Calu3 (cell line): ENCODE measurements at regions not wholly inside any gene's neighbourhood (a gene's known extent, or its start where the extent isn't known, plus 50 kb on each side); places are given as distances from the start of the nearest gene placed in this dataset.

ENCODE experiments used
- BruUV-seq: library from RNA; stranded (reverse); fragments of 400-500 nt; replicated peaks from 2 replicates; lab custom pipeline; 2021; lab: Mats Ljungman, UMichigan
- CTCF ChIA-PET: fragments of 300-600 bp; sonication (Branson Sonifier 250); formaldehyde crosslinking; loops from one replicate; lab custom pipeline; 2022; ENCODE audit warnings: antibody characterized with exemption; lab: Charles Lee
- DNase-seq: peaks from one replicate; pipeline ENCODE4 v3.0.0; 2022
- H3K27ac Mint-ChIP-seq: one replicate; pipeline ENCODE4 v1.8.0; 2022; ENCODE audit warnings: mixed read lengths; ENCODE audit not compliant: unreplicated experiment
- H3K27me3 Mint-ChIP-seq: one replicate; pipeline ENCODE4 v1.8.0; 2022; ENCODE audit warnings: mixed read lengths; ENCODE audit not compliant: unreplicated experiment
- H3K36me3 Mint-ChIP-seq: one replicate; pipeline ENCODE4 v1.8.0; 2022; ENCODE audit warnings: mild to moderate bottlenecking, moderate library complexity, mixed read lengths; ENCODE audit not compliant: insufficient read depth, unreplicated experiment
- H3K4me1 Mint-ChIP-seq: one replicate; pipeline ENCODE4 v1.8.0; 2022; ENCODE audit warnings: mild to moderate bottlenecking, low read depth, mixed read lengths; ENCODE audit not compliant: unreplicated experiment
- H3K4me3 Mint-ChIP-seq: one replicate; pipeline ENCODE4 v1.8.0; 2022; ENCODE audit warnings: mild to moderate bottlenecking, low read depth, moderate library complexity, mixed read lengths; ENCODE audit not compliant: unreplicated experiment
- H3K9me3 Mint-ChIP-seq: one replicate; pipeline ENCODE4 v1.8.0; 2022; ENCODE audit warnings: low read depth, mixed read lengths; ENCODE audit not compliant: unreplicated experiment
- CTCF ChIP-seq: fragments of 200-600 bp; IDR thresholded peaks from one replicate; pipeline ENCODE4 v1.8.0; 2022; ENCODE audit warnings: antibody characterized with exemption; ENCODE audit not compliant: unreplicated experiment
- intact Hi-C: fragments of 100-400 bp; cut with micrococcal nuclease; formaldehyde crosslinking; loops from one replicate; pipeline ENCODE4 v1.10.0; 2022; ENCODE audit not compliant: unreplicated experiment

DNA sequence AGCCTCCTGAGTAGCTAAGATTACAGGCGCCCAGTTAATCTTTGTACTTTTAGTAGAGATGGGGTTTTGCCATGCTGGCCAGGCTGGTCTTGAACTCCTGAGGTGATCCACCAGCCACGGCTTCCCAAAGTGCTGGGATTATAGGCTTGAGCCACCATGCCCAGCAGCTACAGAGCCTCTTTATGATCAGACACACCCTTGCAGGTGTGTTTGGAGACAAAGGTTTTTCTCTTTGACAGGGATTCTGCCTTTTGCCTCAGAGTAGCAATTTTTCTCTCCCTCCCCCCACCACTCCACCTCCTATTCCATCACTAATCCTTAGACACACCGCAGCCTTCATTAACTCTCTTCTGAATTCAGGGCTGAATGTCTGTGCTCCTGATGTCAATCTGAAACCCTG is 152.2 kb upstream of the NFIA start:
- H3K4me3 Mint-ChIP-seq: no peak overlapping the region
- peaks cover 5% of the 10 kb centered on the region for H3K4me1 Mint-ChIP-seq
- no peak overlapping the region for H3K27ac Mint-ChIP-seq
- H3K36me3 Mint-ChIP-seq: no peaks in the 10 kb centered on the region
- CTCF ChIA-PET: no interaction called here
- BruUV-seq: no TSS peak
- peaks cover 2% of the 10 kb centered on the region for H3K9me3 Mint-ChIP-seq
- no peak for DNase-seq
- intact Hi-C loops: no loop called here
- no peak for TF ChIP-seq CTCF
- no peaks in the 10 kb centered on the region for H3K27me3 Mint-ChIP-seq

- Mint-ChIP-seq H3K4me3 (no peak overlapping the region), H3K9me3 (no peaks in the 10 kb centered on the region), H3K27me3 (no peaks in the 10 kb centered on the region), H3K27ac (no peak overlapping the region), H3K4me1 (peaks cover 19% of the 10 kb centered on the region), H3K36me3 (no peaks in the 10 kb centered on the region)
- CTCF ChIA-PET: interaction anchor here (0.6 to 0.7 kb wide), 3 partner anchors 12 to 1149 kb away, joined by 3 to 5 read pairs (median 4); no protein-coding TSS in a partner anchor
- no TSS peak for BruUV-seq
- TF ChIP-seq CTCF: no peak
- no peak for DNase-seq
- intact Hi-C loops: no loop called here
Observed at GRCh38 chr1:60924964-60925798, 157.2 kb upstream of the NFIA start.

DNA sequence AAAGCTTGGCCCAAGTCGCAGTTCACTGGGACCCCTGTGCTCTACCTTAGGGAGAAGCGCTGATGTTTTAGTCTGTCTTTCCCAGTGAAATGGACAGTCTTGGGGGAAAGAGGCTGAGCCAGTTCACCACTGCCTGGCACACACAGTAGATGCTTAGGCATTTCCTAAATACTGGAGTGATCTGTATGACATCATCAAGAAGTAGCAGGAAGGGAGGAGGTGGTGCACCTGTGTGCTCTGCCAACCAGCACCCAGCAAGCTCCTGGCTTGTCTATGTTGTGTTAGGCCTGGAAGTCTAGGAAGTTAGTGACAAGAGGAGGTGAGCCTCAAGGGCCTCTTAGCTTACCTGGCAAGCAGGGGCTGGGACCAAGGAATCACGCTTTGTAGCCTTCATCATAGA is 158.2 kb upstream of the NFIA start:
- Mint-ChIP-seq H3K27me3 (no peaks in the 10 kb centered on the region), H3K4me1 (peaks cover 19% of the 10 kb centered on the region), H3K4me3 (no peak overlapping the region), H3K9me3 (no peaks in the 10 kb centered on the region), H3K27ac (no peak overlapping the region), H3K36me3 (no peaks in the 10 kb centered on the region)
- no peak for TF ChIP-seq CTCF
- no peak for DNase-seq
- no TSS peak for BruUV-seq
- CTCF ChIA-PET: no interaction called here
- intact Hi-C loops: no loop called here

GRCh38 chr1:60923389-60924087 is 158.8 kb upstream of the NFIA start:
- no peaks in the 10 kb centered on the region for H3K36me3 Mint-ChIP-seq
- H3K27ac Mint-ChIP-seq: no peak overlapping the region
- CTCF ChIA-PET: no interaction called here

More at GRCh38 chr1:60923389-60924087, 158.8 kb upstream of the NFIA start:
- TF ChIP-seq CTCF: no peak
- Mint-ChIP-seq H3K4me1 (peaks cover 19% of the 10 kb centered on the region), H3K4me3 (no peak overlapping the region), H3K27me3 (no peaks in the 10 kb centered on the region), H3K9me3 (no peaks in the 10 kb centered on the region)
- BruUV-seq: no TSS peak
- intact Hi-C loops: no loop called here
- DNase-seq: no peak
